Mammary epithelial cell (primary cell): ENCODE measurements at regions not wholly inside any gene's neighbourhood (a gene's known extent, or its start where the extent isn't known, plus 50 kb on each side); places are given as distances from the start of the nearest gene placed in this dataset.

Experiments
- CTCF ChIP-seq, 2 donors: IDR thresholded peaks in 1 of 2; conservative IDR thresholded peaks in 1 of 2; 2 replicates each; pipeline ENCODE4 v1.5.1; 2011 to 2012; ENCODE audit warnings: inconsistent platforms in 2 of 2, low read length in 2 of 2, mild to moderate bottlenecking in 2 of 2, control low read depth in 1 of 2, low read depth in 1 of 2; ENCODE audit not compliant: insufficient read depth in 1 of 2; ENCODE audit errors: extremely low read depth in 1 of 2
- EZH2 ChIP-seq: IDR thresholded peaks from 2 replicates; pipeline ENCODE4 v1.6.1; 2012; ENCODE audit warnings: low read length, inconsistent platforms, borderline replicate concordance

DNA sequence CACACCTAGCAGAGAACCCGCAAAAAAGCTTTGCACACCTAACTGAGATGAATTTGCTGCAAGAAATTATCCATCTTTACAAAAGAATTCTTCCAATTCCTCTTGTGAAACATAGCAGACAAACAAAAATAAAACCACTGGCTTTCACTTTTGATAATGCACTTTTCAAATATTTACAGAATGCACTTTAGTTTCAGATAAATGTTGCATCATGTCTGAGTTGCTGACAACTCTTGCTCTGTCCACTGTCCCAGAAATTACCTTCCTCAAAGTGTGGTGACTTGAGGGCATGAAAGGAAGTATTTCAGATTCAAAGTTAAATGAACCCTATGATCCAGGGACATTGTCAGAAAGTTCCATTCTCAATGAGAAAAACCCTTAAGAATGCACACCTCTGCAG lies 256.2 kb upstream of the PARD3B start:
- TF ChIP-seq CTCF (conservative IDR thresholded peaks at IDR 0.05 in 1 of 2, IDR thresholded peaks at IDR 0.05 in 1 of 2; ENCODE audit: extremely low read depth in 1 of 2, insufficient read depth in 1 of 2, low read depth in 1 of 2, low read length in 2 of 2) (no peak), EZH2 (no peak)
